ENCODE measurements at regions not wholly inside any gene's neighbourhood (a gene's known extent, or its start where the extent isn't known, plus 50 kb on each side); places are given as distances from the start of the nearest gene placed in this dataset.

GRCh38 chr2:9777081-9777480, 66.2 kb upstream of the TAF1B start:
- H3K36me3 ChIP-seq (replicated peaks): no peaks in the 10 kb centered on the region
- DNase-seq: no peak
- H3K4me3 ChIP-seq (ENCODE audit: low read depth, low read length): no peak overlapping the region
- in situ Hi-C loops (cut with HindIII; ENCODE audit: low pct_ligation_motif_present, low sequenced_read_pairs): no loop called here
- TF ChIP-seq, protein P1, sequence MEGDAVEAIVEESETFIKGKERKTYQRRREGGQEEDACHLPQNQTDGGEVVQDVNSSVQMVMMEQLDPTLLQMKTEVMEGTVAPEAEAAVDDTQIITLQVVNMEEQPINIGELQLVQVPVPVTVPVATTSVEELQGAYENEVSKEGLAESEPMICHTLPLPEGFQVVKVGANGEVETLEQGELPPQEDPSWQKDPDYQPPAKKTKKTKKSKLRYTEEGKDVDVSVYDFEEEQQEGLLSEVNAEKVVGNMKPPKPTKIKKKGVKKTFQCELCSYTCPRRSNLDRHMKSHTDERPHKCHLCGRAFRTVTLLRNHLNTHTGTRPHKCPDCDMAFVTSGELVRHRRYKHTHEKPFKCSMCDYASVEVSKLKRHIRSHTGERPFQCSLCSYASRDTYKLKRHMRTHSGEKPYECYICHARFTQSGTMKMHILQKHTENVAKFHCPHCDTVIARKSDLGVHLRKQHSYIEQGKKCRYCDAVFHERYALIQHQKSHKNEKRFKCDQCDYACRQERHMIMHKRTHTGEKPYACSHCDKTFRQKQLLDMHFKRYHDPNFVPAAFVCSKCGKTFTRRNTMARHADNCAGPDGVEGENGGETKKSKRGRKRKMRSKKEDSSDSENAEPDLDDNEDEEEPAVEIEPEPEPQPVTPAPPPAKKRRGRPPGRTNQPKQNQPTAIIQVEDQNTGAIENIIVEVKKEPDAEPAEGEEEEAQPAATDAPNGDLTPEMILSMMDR (IDR thresholded peaks at IDR 0.05; ENCODE audit: low read depth, low read length, missing control alignments): no peak
- no peak overlapping the region for H3K27ac ChIP-seq
- no peaks in the 10 kb centered on the region for H3K27me3 ChIP-seq (replicated peaks)

GRCh38 chr2:9778012-9778411, 65.3 kb upstream of the TAF1B start:
- in situ Hi-C loops (cut with HindIII; ENCODE audit: low pct_ligation_motif_present, low sequenced_read_pairs): no loop called here
- Histone ChIP-seq H3K27ac (no peak overlapping the region), H3K4me3 (ENCODE audit: low read depth, low read length) (no peak overlapping the region), H3K27me3 (replicated peaks) (no peaks in the 10 kb centered on the region), H3K36me3 (replicated peaks) (no peaks in the 10 kb centered on the region)
- DNase-seq: no peak
- TF ChIP-seq, protein P1 (IDR thresholded peaks at IDR 0.05; ENCODE audit: low read depth, low read length, missing control alignments): peak; percentile 67

GRCh38 chr2:9778471-9779316, 64.6 kb upstream of the TAF1B start:
- Histone ChIP-seq H3K27ac (no peak overlapping the region), H3K36me3 (replicated peaks) (no peaks in the 10 kb centered on the region), H3K27me3 (replicated peaks) (no peaks in the 10 kb centered on the region), H3K4me3 (ENCODE audit: low read depth, low read length) (no peak overlapping the region)
- TF ChIP-seq, protein P1 (IDR thresholded peaks at IDR 0.05; ENCODE audit: low read depth, low read length, missing control alignments): no peak
- no peak for DNase-seq
- in situ Hi-C loops (cut with HindIII; ENCODE audit: low pct_ligation_motif_present, low sequenced_read_pairs): no loop called here

- in situ Hi-C loops (cut with HindIII; ENCODE audit: low pct_ligation_motif_present, low sequenced_read_pairs): no loop called here
- Histone ChIP-seq H3K27me3 (replicated peaks) (no peaks in the 10 kb centered on the region), H3K36me3 (replicated peaks) (no peaks in the 10 kb centered on the region), H3K27ac (no peak overlapping the region), H3K4me3 (ENCODE audit: low read depth, low read length) (no peak overlapping the region)
- no peak for DNase-seq
- TF ChIP-seq, protein P1 (IDR thresholded peaks at IDR 0.05; ENCODE audit: low read depth, low read length, missing control alignments): no peak
These were observed 63.5 kb upstream of the TAF1B start for GRCh38 chr2:9779596-9780264.

- TF ChIP-seq, protein P1 (IDR thresholded peaks at IDR 0.05; ENCODE audit: low read depth, low read length, missing control alignments): no peak
- H3K36me3 ChIP-seq (replicated peaks): no peaks in the 10 kb centered on the region
- no peak overlapping the region for H3K4me3 ChIP-seq (ENCODE audit: low read depth, low read length)
- in situ Hi-C loops (cut with HindIII; ENCODE audit: low pct_ligation_motif_present, low sequenced_read_pairs): no loop called here
- no peak overlapping the region for H3K27ac ChIP-seq
- no peak for DNase-seq
- no peaks in the 10 kb centered on the region for H3K27me3 ChIP-seq (replicated peaks)
These were observed 62.7 kb upstream of the TAF1B start for GRCh38 chr2:9780368-9781130.
